SK-N-SH (cell line): ENCODE measurements at regions not wholly inside any gene's neighbourhood (a gene's known extent, or its start where the extent isn't known, plus 50 kb on each side); places are given as distances from the start of the nearest gene placed in this dataset.

Experiments
- CTCF ChIA-PET: fragments of 300-600, 350-600 bp; formaldehyde crosslinking; extraction: SDS; loops from one replicate; lab custom pipeline; 2021; lab: Yijun Ruan, JAX
- POLR2A ChIA-PET: fragments of 350-600 bp; sonication (Branson Sonifier 250); formaldehyde crosslinking; extraction: SDS; loops from one replicate; lab custom pipeline; 2020; ENCODE audit warnings: antibody characterized with exemption, inconsistent platforms; lab: Yijun Ruan, JAX
- DNase-seq: peaks from one replicate; pipeline ENCODE4 v3.0.0; 2012
- H2AFZ ChIP-seq: fragments of 200-600 bp; sonication (generic); 2 replicates; pipeline ENCODE4 v1.8.1; 2016; ENCODE audit warnings: antibody characterized with exemption, mild to moderate bottlenecking, low read depth
- H3F3A ChIP-seq: fragments of 200-600 bp; sonication (generic); replicated peaks from 2 replicates; pipeline ENCODE3; 2016; ENCODE audit warnings: antibody characterized with exemption, mild to moderate bottlenecking; ENCODE audit not compliant: insufficient read depth
- H3K27ac ChIP-seq, 2 experiments: fragments of 200-500 bp in 1 of 2; fragments of 200-600 bp in 1 of 2; sonication (Bioruptor generic) in 1 of 2; sonication (generic), shearing (Covaris generic) in 1 of 2; 2 replicates each; pipeline versions ENCODE4 v1.5.1 to v1.6.1; 2014 to 2016; ENCODE audit warnings: low read depth in 2 of 2, inconsistent platforms in 1 of 2, low read length in 1 of 2, mild to moderate bottlenecking in 1 of 2, mixed read lengths in 1 of 2
- H3K27me3 ChIP-seq: fragments of 200-600 bp; sonication (generic), shearing (Covaris generic); 2 replicates; pipeline ENCODE4 v1.6.1; 2016; ENCODE audit warnings: mixed run types; ENCODE audit not compliant: insufficient read depth
- H3K36me3 ChIP-seq, 2 experiments: fragments of 200-500 bp in 1 of 2; fragments of 200-600 bp in 1 of 2; sonication (Bioruptor generic) in 1 of 2; sonication (generic) in 1 of 2; replicated peaks in 1 of 2; 2 replicates each; pipeline versions ENCODE3 to v1.5.1; 2014 to 2016; ENCODE audit warnings: low read length in 1 of 2, mild to moderate bottlenecking in 1 of 2; ENCODE audit not compliant: insufficient read depth in 2 of 2, control insufficient read depth in 1 of 2
- H3K4me1 ChIP-seq, 2 experiments: fragments of 200-500 bp in 1 of 2; fragments of 200-600 bp in 1 of 2; sonication (Bioruptor generic) in 1 of 2; sonication (generic), shearing (Covaris generic) in 1 of 2; 2 replicates each; pipeline versions ENCODE4 v1.5.1 to v1.6.1; 2014 to 2016; ENCODE audit warnings: low read depth in 1 of 2, low read length in 1 of 2, mixed run types in 1 of 2; ENCODE audit not compliant: insufficient read depth in 2 of 2, control insufficient read depth in 1 of 2
- H3K4me2 ChIP-seq: fragments of 200-600 bp; sonication (generic), shearing (Covaris generic); 2 replicates; pipeline ENCODE4 v1.6.1; 2017; ENCODE audit warnings: mixed run types
- H3K4me3 ChIP-seq, 2 experiments: fragments of 200-500 bp in 1 of 2; fragments of 200-600 bp in 1 of 2; sonication (Bioruptor generic) in 1 of 2; sonication (generic), shearing (Covaris generic) in 1 of 2; 2 replicates each; pipeline versions ENCODE4 v1.5.1 to v1.8.1; 2014 to 2016; ENCODE audit warnings: low read depth in 2 of 2, inconsistent platforms in 1 of 2, low read length in 1 of 2, mild to moderate bottlenecking in 1 of 2, mixed read lengths in 1 of 2, moderate library complexity in 1 of 2
- H3K79me2 ChIP-seq: fragments of 200-600 bp; sonication (generic); 2 replicates; pipeline ENCODE4 v1.8.1; 2017; ENCODE audit warnings: mild to moderate bottlenecking; ENCODE audit not compliant: insufficient read depth
- H3K9ac ChIP-seq: fragments of 200-600 bp; sonication (generic); 2 replicates; pipeline ENCODE4 v1.6.1; 2017; ENCODE audit warnings: mixed run types
- H3K9me2 ChIP-seq: fragments of 200-600 bp; sonication (generic); 2 replicates; pipeline ENCODE4 v1.6.1; 2017; ENCODE audit warnings: mixed run types
- H3K9me3 ChIP-seq: fragments of 200-600 bp; sonication (generic); 2 replicates; pipeline ENCODE4 v1.6.1; 2017; ENCODE audit warnings: mixed run types, mild to moderate bottlenecking, moderate library complexity
- H4K20me1 ChIP-seq: fragments of 200-600 bp; sonication (generic); 2 replicates; pipeline ENCODE4 v1.6.1; 2017; ENCODE audit warnings: mild to moderate bottlenecking, mixed run types; ENCODE audit not compliant: insufficient read depth
- CHD2 ChIP-seq: fragments of 150-350 bp; IDR thresholded peaks from 2 replicates; pipeline ENCODE4 v1.6.1; 2018; ENCODE audit warnings: low read length; ENCODE audit not compliant: partially characterized antibody
- CTCF ChIP-seq: fragments of 200-600 bp; sonication (generic); IDR thresholded peaks from 2 replicates; pipeline ENCODE4 v1.6.1; 2017; ENCODE audit warnings: antibody characterized with exemption, mild to moderate bottlenecking, moderate library complexity
- ELF1 ChIP-seq: IDR thresholded peaks from 2 replicates; pipeline ENCODE4 v1.4.0; 2012
- EP300 ChIP-seq, 2 experiments: IDR thresholded peaks; 2 replicates each; pipeline versions ENCODE4 v1.4.0 to v1.6.1; 2012; ENCODE audit warnings: borderline replicate concordance in 1 of 2, low read depth in 1 of 2, low read length in 1 of 2
- EZH2phosphoT487 ChIP-seq: fragments of 200-600 bp; sonication (generic); IDR thresholded peaks from 2 replicates; pipeline ENCODE4 v1.6.1; 2017; ENCODE audit warnings: low read depth, mixed run types, mild to moderate bottlenecking, antibody characterized with exemption, moderate library complexity, borderline replicate concordance
- FOSL2 ChIP-seq: IDR thresholded peaks from 2 replicates; pipeline ENCODE4 v1.4.0; 2012; ENCODE audit warnings: low read depth, mild to moderate bottlenecking, moderate library complexity, borderline replicate concordance
- FOXJ3 ChIP-seq: sonication (generic); formaldehyde crosslinking; IDR thresholded peaks from 2 replicates; pipeline ENCODE4 v1.5.1; 2020; ENCODE audit warnings: mild to moderate bottlenecking, missing genetic modification reagents
- GABPA ChIP-seq: IDR thresholded peaks from 2 replicates; pipeline ENCODE4 v1.4.0; 2012; ENCODE audit warnings: low read depth, mild to moderate bottlenecking
- JUND ChIP-seq: IDR thresholded peaks from 2 replicates; pipeline ENCODE4 v1.4.0; 2012
- MAX ChIP-seq: IDR thresholded peaks from 2 replicates; pipeline ENCODE4 v1.4.0; 2012; ENCODE audit warnings: low read depth
- MEF2A ChIP-seq: IDR thresholded peaks from 2 replicates; pipeline ENCODE4 v1.4.0; 2012; ENCODE audit warnings: low read depth, borderline replicate concordance
- MXI1 ChIP-seq: IDR thresholded peaks from 2 replicates; pipeline ENCODE4 v1.6.1; 2012; ENCODE audit warnings: mild to moderate bottlenecking, low read depth, low read length, improper control_type of control experiment
- NFIC ChIP-seq: IDR thresholded peaks from 2 replicates; pipeline ENCODE4 v1.4.0; 2012; ENCODE audit warnings: borderline replicate concordance
- RAD21 ChIP-seq: IDR thresholded peaks from 2 replicates; pipeline ENCODE4 v1.6.1; 2012; ENCODE audit warnings: mild to moderate bottlenecking, low read length
- RCOR1 ChIP-seq: fragments of 150-350 bp; IDR thresholded peaks from 2 replicates; pipeline ENCODE4 v1.6.1; 2017; ENCODE audit warnings: antibody characterized with exemption, low read length
- RFX5 ChIP-seq: IDR thresholded peaks from 2 replicates; pipeline ENCODE4 v1.6.1; 2012; ENCODE audit warnings: mild to moderate bottlenecking, improper control_type of control experiment, low read length
- RXRA ChIP-seq: IDR thresholded peaks from 2 replicates; pipeline ENCODE4 v1.4.0; 2012; ENCODE audit warnings: low read depth, mild to moderate bottlenecking, borderline replicate concordance
- WGBS: methylation state at CpG from one replicate; pipeline ENCODE4 v1.1.6; 2017; ENCODE audit warnings: low lambda C conversion rate; 5-methylcytosine and 5-hydroxymethylcytosine counted together
- TF ChIP-seq, protein P1 (sequence below): fragments of 150-350 bp; IDR thresholded peaks from 2 replicates; pipeline ENCODE4 v1.6.1; 2016; ENCODE audit warnings: mild to moderate bottlenecking, low read depth, low read length
- TF ChIP-seq, protein P2 (sequence below): IDR thresholded peaks from 2 replicates; pipeline ENCODE4 v1.4.0; 2012; ENCODE audit warnings: low read depth, borderline replicate concordance
- TF ChIP-seq, protein P3 (sequence below): IDR thresholded peaks from 2 replicates; pipeline ENCODE4; 2012

- ChIA-PET CTCF (interaction anchor here (0.6 kb wide), 1 partner anchor 11 kb away, joined by 3 read pairs; no protein-coding TSS in a partner anchor), POLR2A (no interaction called here)
- no peak for DNase-seq
- H3K9me3 ChIP-seq: no peaks in the 10 kb centered on the region
- H3K9me2 ChIP-seq: no peaks in the 10 kb centered on the region
- H3K27me3 ChIP-seq: no peaks in the 10 kb centered on the region
- H3K9ac ChIP-seq: no peak overlapping the region
- H3K79me2 ChIP-seq: no peaks in the 10 kb centered on the region
- no peak overlapping the region for H3K4me3 ChIP-seq
- no peak overlapping the region for H2AFZ ChIP-seq
- H3K36me3 ChIP-seq: no peaks in the 10 kb centered on the region
- no peaks in the 10 kb centered on the region for H3F3A ChIP-seq
- H3K4me1 ChIP-seq: no peaks in the 10 kb centered on the region
- no peak overlapping the region for H3K27ac ChIP-seq
- no peaks in the 10 kb centered on the region for H4K20me1 ChIP-seq
- no peak overlapping the region for H3K4me2 ChIP-seq
- WGBS: 3% methylated on average over 1 of the region's 1 CpG
- TF ChIP-seq EP300 (IDR thresholded peaks at IDR 0.05; ENCODE audit: borderline replicate concordance in 1 of 2, low read depth in 1 of 2, low read length in 1 of 2) (no peak), CTCF (no peak), RXRA (no peak), MEF2A (no peak), RAD21 (no peak), CHD2 (no peak), MAX (no peak), NFIC (no peak), GABPA (no peak)
- TF ChIP-seq, protein P1, sequence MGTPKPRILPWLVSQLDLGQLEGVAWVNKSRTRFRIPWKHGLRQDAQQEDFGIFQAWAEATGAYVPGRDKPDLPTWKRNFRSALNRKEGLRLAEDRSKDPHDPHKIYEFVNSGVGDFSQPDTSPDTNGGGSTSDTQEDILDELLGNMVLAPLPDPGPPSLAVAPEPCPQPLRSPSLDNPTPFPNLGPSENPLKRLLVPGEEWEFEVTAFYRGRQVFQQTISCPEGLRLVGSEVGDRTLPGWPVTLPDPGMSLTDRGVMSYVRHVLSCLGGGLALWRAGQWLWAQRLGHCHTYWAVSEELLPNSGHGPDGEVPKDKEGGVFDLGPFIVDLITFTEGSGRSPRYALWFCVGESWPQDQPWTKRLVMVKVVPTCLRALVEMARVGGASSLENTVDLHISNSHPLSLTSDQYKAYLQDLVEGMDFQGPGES: no peak
Observed at GRCh38 chr3:96756516-96756915, 57.9 kb upstream of the EPHA6 start.

GRCh38 chr3:96760956-96761355 is 53.4 kb upstream of the EPHA6 start:
- Histone ChIP-seq H3K79me2 (no peaks in the 10 kb centered on the region), H3K4me2 (no peak overlapping the region), H3K9ac (no peak overlapping the region), H4K20me1 (no peaks in the 10 kb centered on the region), H2AFZ (no peak overlapping the region), H3K4me3 (no peak overlapping the region), H3K9me3 (no peaks in the 10 kb centered on the region), H3K4me1 (no peaks in the 10 kb centered on the region), H3K27ac (no peak overlapping the region), H3F3A (no peaks in the 10 kb centered on the region), H3K36me3 (no peaks in the 10 kb centered on the region), H3K27me3 (no peaks in the 10 kb centered on the region), H3K9me2 (no peaks in the 10 kb centered on the region)
- ChIA-PET POLR2A (no interaction called here), CTCF (no interaction called here)
- DNase-seq: no peak
- 0% methylated on average over 4 of the region's 4 CpGs for WGBS
- TF ChIP-seq MXI1 (no peak), RCOR1 (no peak), FOSL2 (no peak), FOXJ3 (no peak), EZH2phosphoT487 (no peak), MAX (no peak), RXRA (no peak), ELF1 (no peak), RFX5 (no peak), CTCF (no peak), NFIC (no peak), JUND (no peak)
- TF ChIP-seq, protein P2, sequence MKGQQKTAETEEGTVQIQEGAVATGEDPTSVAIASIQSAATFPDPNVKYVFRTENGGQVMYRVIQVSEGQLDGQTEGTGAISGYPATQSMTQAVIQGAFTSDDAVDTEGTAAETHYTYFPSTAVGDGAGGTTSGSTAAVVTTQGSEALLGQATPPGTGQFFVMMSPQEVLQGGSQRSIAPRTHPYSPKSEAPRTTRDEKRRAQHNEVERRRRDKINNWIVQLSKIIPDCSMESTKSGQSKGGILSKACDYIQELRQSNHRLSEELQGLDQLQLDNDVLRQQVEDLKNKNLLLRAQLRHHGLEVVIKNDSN: no peak
- TF ChIP-seq, protein P3, sequence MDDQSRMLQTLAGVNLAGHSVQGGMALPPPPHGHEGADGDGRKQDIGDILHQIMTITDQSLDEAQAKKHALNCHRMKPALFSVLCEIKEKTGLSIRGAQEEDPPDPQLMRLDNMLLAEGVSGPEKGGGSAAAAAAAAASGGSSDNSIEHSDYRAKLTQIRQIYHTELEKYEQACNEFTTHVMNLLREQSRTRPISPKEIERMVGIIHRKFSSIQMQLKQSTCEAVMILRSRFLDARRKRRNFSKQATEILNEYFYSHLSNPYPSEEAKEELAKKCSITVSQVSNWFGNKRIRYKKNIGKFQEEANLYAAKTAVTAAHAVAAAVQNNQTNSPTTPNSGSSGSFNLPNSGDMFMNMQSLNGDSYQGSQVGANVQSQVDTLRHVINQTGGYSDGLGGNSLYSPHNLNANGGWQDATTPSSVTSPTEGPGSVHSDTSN: no peak
